ENCODE measurements at regions not wholly inside any gene's neighbourhood (a gene's known extent, or its start where the extent isn't known, plus 50 kb on each side); places are given as distances from the start of the nearest gene placed in this dataset.
"Not testable (repeated sequence)": the region's sequence is repeated elsewhere in the genome, so short reads cannot be mapped to it uniquely, and the experiment has no call there.

DNA sequence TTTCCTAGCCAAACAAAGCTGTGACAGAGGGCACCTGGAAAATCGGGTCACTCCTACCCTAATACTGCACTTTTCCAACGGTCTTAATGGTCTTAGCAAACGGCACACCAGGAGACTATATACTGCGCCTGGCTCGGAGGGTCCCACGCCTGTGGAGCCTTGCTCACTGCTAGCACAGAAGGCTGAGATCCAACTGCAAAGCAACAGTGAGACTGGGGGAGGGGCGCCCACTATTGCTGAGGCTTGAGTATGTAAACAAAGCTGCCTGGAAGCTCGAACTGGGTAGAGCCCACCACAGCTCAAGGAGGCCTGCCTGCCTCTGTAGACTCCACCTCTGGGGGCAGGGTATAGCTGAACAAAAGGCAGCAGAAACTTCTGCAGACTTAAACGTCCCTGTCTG, 931.7 kb upstream of the ATXN7L3B start:
- intact Hi-C loops (cut with DNase I); DNase-seq: not testable (repeated sequence)

DNA sequence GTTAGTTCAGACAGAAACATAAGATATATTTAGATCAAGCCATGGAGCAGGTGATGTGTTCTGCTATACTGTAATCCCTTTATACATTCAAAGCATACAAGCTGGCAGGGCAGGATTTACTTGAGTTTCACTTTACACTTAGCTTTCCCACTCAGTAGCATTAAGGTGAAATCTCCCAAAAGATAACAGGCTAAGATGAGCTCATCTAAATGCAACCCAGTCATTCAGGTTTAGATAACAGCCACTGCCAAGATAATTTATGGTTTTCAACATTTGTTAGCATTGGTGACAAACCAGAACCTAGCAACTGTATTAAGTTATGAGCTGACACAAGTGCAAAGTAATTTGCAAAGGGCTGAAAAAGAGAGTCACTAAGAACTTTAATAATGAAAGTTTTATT, 925.1 kb upstream of the ATXN7L3B start:
- DNase-seq, result no peak
- intact Hi-C loops (cut with DNase I), result no loop called here

- intact Hi-C loops (cut with DNase I), result no loop called here
- no peak for DNase-seq
Observed at GRCh38 chr12:73623421-73623820, 914.2 kb upstream of the ATXN7L3B start.

DNA sequence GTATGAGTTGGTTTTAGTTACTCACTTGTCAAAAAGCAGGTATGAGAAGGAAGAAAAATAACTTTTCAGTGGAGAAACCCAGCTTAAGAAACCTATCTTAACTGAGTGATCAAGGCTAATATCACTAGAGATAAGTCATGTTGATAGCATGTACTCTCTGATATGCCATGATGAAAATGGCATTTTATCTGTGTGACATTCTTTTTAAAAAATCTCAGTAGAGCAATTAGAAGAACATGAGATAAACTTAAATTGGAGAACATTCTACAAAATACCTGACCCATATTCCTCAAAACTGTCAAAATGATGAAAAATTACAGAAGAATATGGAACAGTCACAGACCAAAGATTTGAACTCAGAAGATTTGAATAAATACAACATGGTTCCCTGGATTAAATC, 912.4 kb upstream of the ATXN7L3B start:
- intact Hi-C loops (cut with DNase I), result no loop called here
- no peak for DNase-seq

DNA sequence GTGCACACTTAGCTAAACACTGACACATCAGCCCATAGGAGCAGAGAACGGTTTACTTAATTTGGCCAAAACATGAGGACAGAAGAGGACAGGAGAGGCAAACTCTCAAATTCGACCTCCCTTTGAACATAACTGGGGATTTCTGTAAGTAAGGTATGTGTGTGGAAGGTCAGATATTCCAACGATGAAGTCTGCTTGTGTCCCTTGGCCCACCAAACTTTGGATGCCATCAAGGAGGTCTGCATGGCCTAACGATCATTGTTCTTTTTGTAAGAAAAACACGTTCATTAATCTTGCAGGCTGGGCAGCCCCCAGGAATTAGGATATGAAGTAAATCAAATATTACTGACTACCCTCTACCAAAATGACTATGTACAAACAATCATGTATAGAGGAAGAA, 908.5 kb upstream of the ATXN7L3B start:
- intact Hi-C loops (cut with DNase I), result no loop called here
- no peak for DNase-seq

DNA sequence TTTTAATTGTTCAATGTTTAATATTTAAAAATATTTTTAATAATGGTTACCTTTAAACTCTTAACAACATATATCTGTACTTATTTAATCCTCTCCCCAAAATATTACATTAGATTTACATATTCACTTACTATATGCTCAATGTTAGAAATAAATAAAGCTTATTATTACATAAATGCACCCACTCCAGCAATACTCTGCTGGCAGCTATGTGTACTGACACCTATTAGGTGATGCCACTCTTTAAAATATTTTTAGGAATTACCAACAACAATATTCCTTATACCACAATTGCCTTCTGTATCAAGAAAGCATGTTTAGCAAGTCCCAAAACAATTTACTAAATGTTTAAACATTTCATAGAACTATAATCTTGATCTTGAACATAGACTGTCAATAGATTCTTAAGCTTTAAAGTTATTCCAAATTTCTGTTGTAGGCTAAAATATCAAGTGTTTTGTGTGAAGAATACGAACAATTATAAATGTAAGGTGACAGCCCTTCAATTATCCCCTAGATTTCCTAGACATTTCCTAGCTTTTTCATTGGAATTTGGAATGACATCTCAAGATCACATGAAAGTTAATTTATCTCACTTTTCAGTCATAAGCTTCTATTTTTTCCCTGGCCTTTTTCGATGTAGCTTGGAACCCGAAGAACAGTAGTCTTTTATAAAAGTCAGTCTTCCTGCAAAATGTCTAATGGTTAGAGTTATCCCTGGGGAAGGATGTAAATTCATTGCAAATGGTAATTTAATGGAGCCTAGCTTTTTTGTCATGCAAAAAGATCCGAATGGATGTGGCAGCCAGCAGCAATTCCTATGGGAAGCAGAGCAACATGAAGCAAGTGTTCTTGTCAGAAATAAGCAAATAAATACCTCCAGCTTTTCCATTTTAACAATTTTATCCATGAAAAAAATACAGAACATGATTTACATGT, 907.5 kb upstream of the ATXN7L3B start:
- intact Hi-C loops (cut with DNase I), result no loop called here

GRCh38 chr12:73632191-73632590, 905.4 kb upstream of the ATXN7L3B start:
- intact Hi-C loops (cut with DNase I), result no loop called here
- no peak for DNase-seq

More for the DNA sequence above, 907.5 kb upstream of the ATXN7L3B start:
- no peak for DNase-seq

DNA sequence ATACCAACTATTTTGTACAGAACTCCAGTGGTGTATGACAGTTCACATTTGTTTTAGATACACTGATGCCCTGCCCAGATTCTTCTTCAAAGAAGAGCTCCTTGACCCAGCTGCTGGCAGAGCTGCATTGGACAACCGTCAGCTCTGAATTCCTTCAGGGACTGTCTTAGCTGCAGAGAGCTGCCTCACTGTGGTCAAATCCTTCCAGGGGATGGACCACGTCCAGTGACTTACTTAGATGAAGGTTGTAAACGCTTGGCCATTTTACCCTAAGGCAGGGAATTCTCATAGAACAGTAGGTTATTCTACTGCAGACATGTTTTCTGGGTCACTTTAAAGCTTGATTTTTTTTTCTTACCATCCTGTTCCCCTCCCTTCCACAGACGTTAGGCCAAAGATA, 905.0 kb upstream of the ATXN7L3B start:
- intact Hi-C loops (cut with DNase I), result no loop called here
- DNase-seq, result no peak

DNA sequence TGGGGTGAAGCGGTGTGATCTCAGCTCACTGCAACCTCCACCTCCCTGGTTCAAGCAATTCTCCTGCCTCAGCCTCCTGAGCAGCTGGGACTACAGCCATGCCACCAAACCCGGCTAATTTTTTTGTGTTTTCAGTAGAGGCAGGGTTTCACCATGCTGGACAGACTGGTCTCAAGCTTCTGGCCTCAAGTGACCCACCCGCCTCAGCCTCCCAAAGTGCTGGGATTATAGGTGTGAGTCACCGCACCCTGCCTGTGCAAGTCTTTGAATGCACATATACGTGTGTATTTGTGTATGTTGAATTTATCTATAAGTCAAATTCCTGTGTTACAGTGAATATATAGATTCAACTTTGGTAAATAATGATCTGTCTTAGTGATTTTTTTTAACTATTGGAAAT, 898.2 kb upstream of the ATXN7L3B start:
- intact Hi-C loops (cut with DNase I); DNase-seq: not testable (repeated sequence)

DNA sequence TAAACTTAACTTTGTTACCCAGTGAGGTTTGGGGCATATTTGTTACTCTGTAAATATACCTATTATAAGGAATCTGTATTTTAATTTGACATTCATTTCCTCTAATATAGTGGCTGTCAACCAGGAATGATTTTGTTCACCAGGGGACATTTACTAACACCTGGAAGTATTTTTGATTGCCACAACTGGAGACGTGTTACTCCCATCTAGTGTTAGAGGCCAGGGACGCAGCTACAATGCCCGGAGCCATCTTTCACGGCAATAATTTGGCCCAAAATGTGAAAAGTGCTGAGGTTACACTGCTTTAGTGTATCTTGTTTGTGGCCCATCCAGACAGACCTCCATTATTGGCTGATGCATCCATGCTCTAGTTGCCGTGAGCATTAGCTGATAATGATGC, 881.3 kb upstream of the ATXN7L3B start:
- DNase-seq, result no peak
- intact Hi-C loops (cut with DNase I), result no loop called here

- DNase-seq, result no peak
- intact Hi-C loops (cut with DNase I), result no loop called here
Observed at GRCh38 chr12:73659802-73660201, 877.8 kb upstream of the ATXN7L3B start.

DNA sequence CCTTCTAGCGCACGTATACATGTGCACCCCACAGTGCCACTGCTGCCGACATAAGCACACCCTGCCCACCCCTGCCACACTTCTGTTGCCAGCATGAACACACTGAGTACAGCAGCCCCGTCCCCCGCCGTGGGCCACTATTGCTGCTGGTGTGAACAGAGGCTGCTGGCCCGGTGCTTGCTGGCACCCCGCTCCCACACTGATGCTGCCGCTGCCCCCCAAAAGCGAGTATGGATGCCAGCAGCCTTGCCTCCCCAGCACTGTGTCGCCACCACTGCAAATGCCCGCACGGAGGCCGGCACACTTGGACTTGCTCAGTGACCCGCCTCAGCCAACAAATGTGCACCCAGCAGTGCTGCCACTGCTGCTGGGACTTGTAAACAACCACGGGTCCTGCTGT, 872.4 kb upstream of the ATXN7L3B start:
- no peak for DNase-seq
- intact Hi-C loops (cut with DNase I), result no loop called here

- DNase-seq; intact Hi-C loops (cut with DNase I): not testable (repeated sequence)
Observed at GRCh38 chr12:73671550-73671949, 866.1 kb upstream of the ATXN7L3B start.

GRCh38 chr12:73677520-73678291, 859.9 kb upstream of the ATXN7L3B start:
- intact Hi-C loops (cut with DNase I), result no loop called here
- no peak for DNase-seq

GRCh38 chr12:73678335-73678734, 859.3 kb upstream of the ATXN7L3B start:
- DNase-seq, result no peak
- intact Hi-C loops (cut with DNase I), result no loop called here

- intact Hi-C loops (cut with DNase I), result no loop called here
Observed at GRCh38 chr12:73699318-73699717, 838.3 kb upstream of the ATXN7L3B start.

GRCh38 chr12:73714655-73715054, 823.0 kb upstream of the ATXN7L3B start:
- no peak for DNase-seq
- intact Hi-C loops (cut with DNase I), result no loop called here

More at GRCh38 chr12:73699318-73699717, 838.3 kb upstream of the ATXN7L3B start:
- DNase-seq, result no peak

DNA sequence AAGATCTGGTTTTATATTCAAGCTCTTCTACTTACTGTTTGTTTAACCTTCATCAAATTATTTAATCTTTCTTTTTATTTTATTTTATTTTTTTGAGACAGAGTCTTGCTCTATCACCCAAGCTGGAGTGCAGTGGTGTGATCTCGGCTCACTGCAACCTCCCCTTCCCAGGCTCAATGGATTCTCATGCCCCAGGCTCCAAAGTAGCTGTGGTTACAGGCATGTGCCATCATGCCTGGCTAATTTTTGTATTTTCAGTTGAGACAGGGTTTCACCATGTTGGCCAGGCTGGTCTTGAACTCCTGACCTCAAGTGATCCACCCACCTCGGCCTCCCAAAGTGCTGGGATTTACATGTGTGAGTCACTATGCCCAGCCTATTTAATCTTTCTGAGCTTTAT, 821.5 kb upstream of the ATXN7L3B start:
- intact Hi-C loops (cut with DNase I); DNase-seq: not testable (repeated sequence)

GRCh38 chr12:73719223-73719622, 818.4 kb upstream of the ATXN7L3B start:
- intact Hi-C loops (cut with DNase I), result no loop called here
- no peak for DNase-seq

- intact Hi-C loops (cut with DNase I), result no loop called here
- DNase-seq, result no peak
Observed at GRCh38 chr12:73726881-73727280, 810.8 kb upstream of the ATXN7L3B start.
